ENCODE measurements at regions not wholly inside any gene's neighbourhood (a gene's known extent, or its start where the extent isn't known, plus 50 kb on each side); places are given as distances from the start of the nearest gene placed in this dataset.

GRCh38 chr15:95051861-95052260 lies 820.5 kb downstream of the MCTP2 start (continued):
- TF ChIP-seq REST (IDR thresholded peaks at IDR 0.05; ENCODE audit: unreplicated experiment) (no peak), NANOG (IDR thresholded peaks at IDR 0.05; ENCODE audit: borderline replicate concordance) (no peak), CREB1 (CRISPR knock-in tag; IDR thresholded peaks at IDR 0.05; ENCODE audit: low read depth) (no peak), ZNF114 (CRISPR knock-in tag; IDR thresholded peaks at IDR 0.05) (no peak), ZNF462 (CRISPR knock-in tag; IDR thresholded peaks at IDR 0.05) (no peak), POLR2AphosphoS5 (IDR thresholded peaks at IDR 0.05; ENCODE audit: low read depth) (no peak)
